HG03442 (cell line): ENCODE measurements at regions not wholly inside any gene's neighbourhood (a gene's known extent, or its start where the extent isn't known, plus 50 kb on each side); places are given as distances from the start of the nearest gene placed in this dataset.
"Not testable (repeated sequence)": the region's sequence is repeated elsewhere in the genome, so short reads cannot be mapped to it uniquely, and the experiment has no call there.

Experiments used
- ATAC-seq: cut with Tn5 transposase; IDR thresholded peaks from one replicate; pipeline ENCODE4 v1.9.1; 2021; ENCODE audit warnings: mild to moderate bottlenecking, moderate library complexity; ENCODE audit not compliant: unreplicated experiment

GRCh38 chr6:11851387-11851786 is 72.8 kb upstream of the ADTRP start:
- ATAC-seq: peak; percentile 32

GRCh38 chr6:11848852-11849731 is 70.5 kb upstream of the ADTRP start:
- ATAC-seq: no peak

- ATAC-seq: no peak
Observed at GRCh38 chr6:11848346-11848651, 69.7 kb upstream of the ADTRP start.

- no peak for ATAC-seq
Observed at GRCh38 chr6:11847515-11848345, 69.1 kb upstream of the ADTRP start.

- ATAC-seq: not testable (repeated sequence)
Observed at GRCh38 chr6:11847068-11847467, 68.5 kb upstream of the ADTRP start.

GRCh38 chr6:11845664-11846577 is 67.3 kb upstream of the ADTRP start:
- no peak for ATAC-seq

- ATAC-seq: not testable (repeated sequence)
Observed at GRCh38 chr6:11842795-11843194, 64.2 kb upstream of the ADTRP start.

- ATAC-seq: no peak
Observed at GRCh38 chr6:11835065-11835464, 56.5 kb upstream of the ADTRP start.

- ATAC-seq: peak; percentile 78
Observed at GRCh38 chr6:11833626-11834592, 55.3 kb upstream of the ADTRP start.

GRCh38 chr6:11831653-11832052 is 53.0 kb upstream of the ADTRP start:
- ATAC-seq: no peak

GRCh38 chr6:11830520-11830919 is 51.9 kb upstream of the ADTRP start:
- no peak for ATAC-seq

GRCh38 chr6:11830105-11830504 is 51.5 kb upstream of the ADTRP start:
- ATAC-seq: no peak

- ATAC-seq: no peak
Observed at GRCh38 chr6:11828262-11828870, 49.8 kb upstream of the ADTRP start.
